ENCODE measurements at regions not wholly inside any gene's neighbourhood (a gene's known extent, or its start where the extent isn't known, plus 50 kb on each side); places are given as distances from the start of the nearest gene placed in this dataset.

DNA sequence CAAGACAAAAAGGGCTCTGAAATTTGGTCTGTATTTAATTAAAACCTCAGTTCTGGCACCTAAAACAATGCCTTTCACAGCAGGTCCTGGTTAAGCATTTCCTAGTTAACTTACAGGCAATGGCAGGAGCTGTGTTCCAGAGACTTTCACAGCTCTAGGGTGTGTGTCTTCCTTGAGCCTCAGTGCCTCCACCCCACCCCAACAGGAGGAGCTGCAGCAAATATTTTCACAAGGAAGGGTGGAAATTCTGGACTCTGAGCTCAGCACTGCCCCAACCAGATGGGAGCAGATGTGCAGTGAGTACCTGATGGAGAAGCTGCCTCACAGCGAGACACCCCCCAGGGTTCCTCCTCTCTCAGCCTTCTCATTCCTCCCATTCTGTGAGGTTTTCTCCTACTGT is 106.3 kb upstream of the SPATA12 start:
- TF ChIP-seq, protein P1, sequence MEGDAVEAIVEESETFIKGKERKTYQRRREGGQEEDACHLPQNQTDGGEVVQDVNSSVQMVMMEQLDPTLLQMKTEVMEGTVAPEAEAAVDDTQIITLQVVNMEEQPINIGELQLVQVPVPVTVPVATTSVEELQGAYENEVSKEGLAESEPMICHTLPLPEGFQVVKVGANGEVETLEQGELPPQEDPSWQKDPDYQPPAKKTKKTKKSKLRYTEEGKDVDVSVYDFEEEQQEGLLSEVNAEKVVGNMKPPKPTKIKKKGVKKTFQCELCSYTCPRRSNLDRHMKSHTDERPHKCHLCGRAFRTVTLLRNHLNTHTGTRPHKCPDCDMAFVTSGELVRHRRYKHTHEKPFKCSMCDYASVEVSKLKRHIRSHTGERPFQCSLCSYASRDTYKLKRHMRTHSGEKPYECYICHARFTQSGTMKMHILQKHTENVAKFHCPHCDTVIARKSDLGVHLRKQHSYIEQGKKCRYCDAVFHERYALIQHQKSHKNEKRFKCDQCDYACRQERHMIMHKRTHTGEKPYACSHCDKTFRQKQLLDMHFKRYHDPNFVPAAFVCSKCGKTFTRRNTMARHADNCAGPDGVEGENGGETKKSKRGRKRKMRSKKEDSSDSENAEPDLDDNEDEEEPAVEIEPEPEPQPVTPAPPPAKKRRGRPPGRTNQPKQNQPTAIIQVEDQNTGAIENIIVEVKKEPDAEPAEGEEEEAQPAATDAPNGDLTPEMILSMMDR (IDR thresholded peaks at IDR 0.05) = no peak
- no peak for TF ChIP-seq POLR2A (IDR thresholded peaks at IDR 0.05; ENCODE audit: low read depth)
- no peak for TF ChIP-seq POLR2AphosphoS5 (IDR thresholded peaks at IDR 0.05)
- TF ChIP-seq EP300 (IDR thresholded peaks at IDR 0.05) = no peak
